ENCODE measurements at regions not wholly inside any gene's neighbourhood (a gene's known extent, or its start where the extent isn't known, plus 50 kb on each side); places are given as distances from the start of the nearest gene placed in this dataset.

DNA sequence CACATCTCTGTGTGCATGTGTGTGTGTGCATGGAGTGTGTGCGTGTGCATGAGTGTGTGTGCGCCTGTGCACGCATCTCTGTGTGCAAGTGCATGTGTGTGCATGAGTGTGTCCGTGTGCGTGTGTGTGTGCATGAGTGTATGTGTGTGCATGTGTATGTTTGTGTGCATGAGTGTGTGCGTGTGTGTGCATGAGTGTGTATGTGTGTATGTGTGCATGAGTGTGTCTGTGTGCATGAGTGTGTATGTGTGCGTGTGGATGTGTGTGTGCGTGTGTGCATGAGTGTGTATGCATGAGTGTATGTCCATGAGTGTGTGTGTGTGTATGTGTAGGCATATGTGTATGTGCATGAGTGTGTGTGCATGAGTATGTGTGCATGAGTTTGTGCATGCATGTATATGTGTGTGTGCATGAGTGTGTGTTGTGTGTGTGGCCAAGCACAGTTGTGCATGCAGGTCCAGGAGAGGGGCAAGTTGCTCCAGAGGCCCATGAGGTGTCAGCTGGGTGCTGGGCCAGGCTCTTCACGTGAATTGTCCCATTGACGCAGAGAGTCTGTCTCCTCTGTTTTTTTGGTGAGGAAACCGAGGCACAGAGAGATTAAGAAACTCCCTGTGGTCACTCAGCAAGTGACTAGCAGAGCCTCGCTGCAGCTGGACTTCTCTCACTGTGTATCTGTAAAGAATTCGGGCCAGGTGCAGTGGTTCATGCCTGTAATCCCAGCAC lies 75.5 kb downstream of the ASB1 start:
- Mint-ChIP-seq H3K27me3 (no peaks in the 10 kb centered on the region), H3K36me3 (peaks cover 0 to 3% (median 0%) of the 10 kb centered on the region in 5 donors), H3K4me1 (peaks cover 0 to 3% (median 0%) of the 10 kb centered on the region in 7 donors), H3K9me3 (no peaks in the 10 kb centered on the region), H3K27ac (no peak overlapping the region), H3K4me3 (peak overlapping the region in 1 of 10 donors; percentile 38)
- CTCF ChIA-PET = no interaction called here
- Histone ChIP-seq H3K36me3 (ENCODE audit: control insufficient read depth in 2 of 3, insufficient read depth in 3 of 3, low read length in 3 of 3) (no peaks in the 10 kb centered on the region), H3K9me3 (ENCODE audit: control insufficient read depth in 2 of 3, low read length in 3 of 3) (no peaks in the 10 kb centered on the region), H3K27me3 (ENCODE audit: control insufficient read depth in 2 of 2, insufficient read depth in 2 of 2, low read length in 2 of 2) (no peaks in the 10 kb centered on the region), H3K4me3 (ENCODE audit: low read length) (no peak overlapping the region), H3K4me1 (ENCODE audit: control insufficient read depth in 2 of 2, insufficient read depth in 2 of 2, low read length in 2 of 2) (no peaks in the 10 kb centered on the region), H3K27ac (ENCODE audit: low read depth, low read length) (no peak overlapping the region)
- DNase-seq (no peak), ATAC-seq (no peak)
- POLR2A ChIA-PET = no interaction called here
- intact Hi-C loops (cut with micrococcal nuclease) = no loop called here

DNA sequence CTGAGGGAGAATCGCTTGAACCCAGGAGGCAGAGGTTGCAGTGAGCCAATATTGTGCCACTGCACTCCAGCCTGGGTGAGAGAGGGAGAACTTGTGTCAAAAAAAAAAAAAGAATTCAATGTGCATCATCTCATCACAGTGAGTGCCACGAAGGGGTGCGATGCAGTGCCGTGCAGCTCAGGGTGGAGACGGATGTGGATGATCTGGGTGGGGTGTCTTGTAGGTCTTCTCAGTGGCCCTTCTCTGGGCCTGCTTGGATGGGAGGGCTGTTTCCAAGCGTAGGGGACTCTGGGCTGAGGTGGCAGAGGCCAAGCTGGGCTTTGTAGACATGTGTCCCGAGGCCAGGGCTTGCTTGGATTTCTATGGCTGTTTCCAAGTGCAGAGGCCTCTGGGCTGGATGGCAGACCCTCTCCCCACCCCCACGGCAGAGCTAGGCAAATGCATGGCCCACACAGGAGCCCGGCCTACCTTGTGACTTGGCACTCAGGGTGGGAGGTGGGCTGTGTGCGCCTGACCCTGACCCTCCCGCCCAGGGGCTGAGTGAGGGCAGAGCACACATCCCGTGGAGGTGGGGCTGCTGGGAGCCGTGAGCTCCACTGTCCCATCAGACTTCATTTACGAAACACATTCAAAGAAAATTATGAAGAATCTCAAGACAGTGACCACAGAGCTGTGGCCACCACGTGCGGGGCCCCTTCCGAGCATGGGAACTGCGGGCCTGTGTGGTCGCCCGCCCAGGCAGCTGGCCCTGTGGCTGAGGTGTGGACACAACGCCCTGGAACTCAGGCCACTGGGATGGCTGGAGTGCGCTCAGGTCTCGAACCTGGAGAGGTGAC lies 76.4 kb downstream of the ASB1 start:
- intact Hi-C loops (cut with micrococcal nuclease) = no loop called here
- H3K27ac ChIP-seq (ENCODE audit: low read depth, low read length) = no peak overlapping the region
- no peak for ATAC-seq
- no peaks in the 10 kb centered on the region for H3K4me1 ChIP-seq (ENCODE audit: control insufficient read depth in 2 of 2, insufficient read depth in 2 of 2, low read length in 2 of 2)
- Mint-ChIP-seq H3K9me3 (no peaks in the 10 kb centered on the region), H3K27me3 (peaks cover 0 to 7% (median 0%) of the 10 kb centered on the region in 5 donors), H3K36me3 (peaks cover 0 to 3% (median 0%) of the 10 kb centered on the region in 5 donors), H3K4me3 (peak overlapping the region in 1 of 10 donors; percentile 38), H3K27ac (no peak overlapping the region), H3K4me1 (peaks cover 0 to 3% (median 0%) of the 10 kb centered on the region in 7 donors)
- H3K9me3 ChIP-seq (ENCODE audit: control insufficient read depth in 2 of 3, low read length in 3 of 3) = no peaks in the 10 kb centered on the region
- ChIA-PET CTCF (no interaction called here), POLR2A (no interaction called here)
- H3K4me3 ChIP-seq (ENCODE audit: low read length) = no peak overlapping the region
- H3K27me3 ChIP-seq (ENCODE audit: control insufficient read depth in 2 of 2, insufficient read depth in 2 of 2, low read length in 2 of 2) = no peaks in the 10 kb centered on the region
- no peaks in the 10 kb centered on the region for H3K36me3 ChIP-seq (ENCODE audit: control insufficient read depth in 2 of 3, insufficient read depth in 3 of 3, low read length in 3 of 3)
- DNase-seq = peak in 1 of 9 donors; percentile 14

DNA sequence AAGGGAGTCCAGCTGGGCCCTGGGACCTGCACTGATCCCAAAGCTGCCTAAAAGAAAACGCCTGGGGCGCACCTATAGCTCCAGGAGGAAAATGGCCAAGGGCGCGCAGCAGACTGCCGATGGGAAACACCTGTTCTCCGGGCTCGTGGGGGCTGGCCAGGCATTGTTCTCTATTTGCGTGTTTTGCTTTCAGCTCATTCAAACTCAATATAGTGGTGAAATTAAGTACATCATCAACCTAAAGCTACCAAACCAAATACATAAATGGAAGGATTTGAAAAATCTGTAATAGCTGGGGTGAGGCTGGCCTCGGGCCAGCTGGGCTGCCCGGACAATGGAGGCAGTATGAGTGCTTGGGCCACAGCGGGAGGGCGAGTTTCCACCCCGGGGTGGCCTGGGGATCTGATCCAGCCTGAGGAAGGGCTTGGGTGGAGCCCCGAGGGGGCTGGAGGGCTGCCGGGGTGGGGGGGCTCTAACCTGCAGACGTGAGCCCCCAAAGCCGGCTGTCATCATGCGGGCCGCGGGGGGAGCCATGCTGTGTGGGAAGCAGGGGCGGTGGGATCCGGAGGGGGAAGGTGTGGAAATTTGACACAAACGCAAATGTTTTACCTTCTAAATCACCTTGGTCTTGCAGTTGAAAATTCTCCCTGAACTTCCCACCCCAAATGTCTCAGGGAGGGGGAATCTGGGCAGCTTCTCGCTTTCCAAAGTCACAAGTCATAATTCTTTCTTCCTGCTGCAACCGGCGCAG lies 77.6 kb downstream of the ASB1 start:
- CTCF ChIA-PET = no interaction called here
- no peak overlapping the region for H3K4me3 ChIP-seq (ENCODE audit: low read length)

DNA sequence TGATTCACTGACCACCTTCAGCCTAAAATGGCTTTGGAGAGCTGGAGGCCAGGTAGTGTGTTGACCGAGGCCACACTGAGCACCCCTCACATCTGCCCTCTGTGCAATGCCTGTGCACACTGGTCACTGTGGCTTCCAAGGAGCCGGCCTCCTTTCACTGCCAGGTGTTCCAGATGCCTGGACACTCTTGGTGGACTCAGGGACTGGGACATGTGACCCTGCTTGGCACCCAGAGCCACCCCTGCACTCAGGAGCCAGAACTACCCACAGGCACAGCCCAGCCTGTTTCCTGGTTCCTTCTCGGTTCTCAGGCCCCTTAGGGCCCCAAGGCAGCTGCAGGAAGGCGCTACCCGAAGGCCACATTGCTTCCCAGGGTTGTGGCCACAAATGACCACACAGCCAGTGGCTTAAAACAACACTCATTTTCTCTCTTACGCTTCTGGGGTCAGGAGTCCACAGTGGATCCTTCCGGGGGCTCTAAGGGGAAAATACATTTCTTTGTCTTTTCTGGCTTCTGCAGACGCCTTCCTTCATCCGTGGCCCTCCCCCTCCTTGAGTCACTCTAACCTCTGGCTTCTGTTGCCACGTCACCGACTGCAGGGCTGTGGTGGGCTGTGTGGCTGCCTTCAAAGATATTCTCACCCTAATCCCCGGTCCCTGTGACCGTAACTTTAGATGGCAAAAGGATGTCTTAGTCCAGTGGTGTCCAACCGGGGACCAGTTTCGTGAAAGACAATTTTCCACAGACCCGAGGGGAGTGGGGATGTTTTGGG lies 78.6 kb downstream of the ASB1 start:
- H3K27ac Mint-ChIP-seq = no peak overlapping the region
- Histone ChIP-seq H3K36me3 (ENCODE audit: control insufficient read depth in 2 of 3, insufficient read depth in 3 of 3, low read length in 3 of 3) (no peaks in the 10 kb centered on the region), H3K27me3 (ENCODE audit: control insufficient read depth in 2 of 2, insufficient read depth in 2 of 2, low read length in 2 of 2) (no peaks in the 10 kb centered on the region), H3K27ac (ENCODE audit: low read depth, low read length) (no peak overlapping the region), H3K9me3 (ENCODE audit: control insufficient read depth in 2 of 3, low read length in 3 of 3) (no peaks in the 10 kb centered on the region), H3K4me1 (ENCODE audit: control insufficient read depth in 2 of 2, insufficient read depth in 2 of 2, low read length in 2 of 2) (no peaks in the 10 kb centered on the region), H3K4me3 (ENCODE audit: low read length) (no peak overlapping the region)
- ATAC-seq (peak; percentile 10), DNase-seq (no peak)
- ChIA-PET POLR2A (no interaction called here), CTCF (no interaction called here)
- H3K4me3 Mint-ChIP-seq = peak overlapping the region in 1 of 10 donors; percentile 2
- intact Hi-C loops (cut with micrococcal nuclease) = no loop called here
- H3K27me3 Mint-ChIP-seq = peaks cover 0 to 7% (median 0%) of the 10 kb centered on the region in 5 donors
- peaks cover 0 to 3% (median 0%) of the 10 kb centered on the region in 7 donors for H3K4me1 Mint-ChIP-seq
- peaks cover 0 to 3% (median 0%) of the 10 kb centered on the region in 5 donors for H3K36me3 Mint-ChIP-seq
- no peaks in the 10 kb centered on the region for H3K9me3 Mint-ChIP-seq

More for the DNA sequence above, 77.6 kb downstream of the ASB1 start:
- no peaks in the 10 kb centered on the region for H3K36me3 ChIP-seq (ENCODE audit: control insufficient read depth in 2 of 3, insufficient read depth in 3 of 3, low read length in 3 of 3)
- no peaks in the 10 kb centered on the region for H3K9me3 Mint-ChIP-seq
- no peak overlapping the region for H3K27ac Mint-ChIP-seq
- H3K4me1 ChIP-seq (ENCODE audit: control insufficient read depth in 2 of 2, insufficient read depth in 2 of 2, low read length in 2 of 2) = no peaks in the 10 kb centered on the region
- peaks cover 0 to 3% (median 0%) of the 10 kb centered on the region in 7 donors for H3K4me1 Mint-ChIP-seq
- H3K27me3 ChIP-seq (ENCODE audit: control insufficient read depth in 2 of 2, insufficient read depth in 2 of 2, low read length in 2 of 2) = no peaks in the 10 kb centered on the region
- no peak for ATAC-seq
- no peak for DNase-seq
- POLR2A ChIA-PET = no interaction called here
- intact Hi-C loops (cut with micrococcal nuclease) = no loop called here
- H3K36me3 Mint-ChIP-seq = peaks cover 0 to 3% (median 0%) of the 10 kb centered on the region in 5 donors
- H3K4me3 Mint-ChIP-seq = no peak overlapping the region
- H3K27me3 Mint-ChIP-seq = peaks cover 0 to 7% (median 0%) of the 10 kb centered on the region in 5 donors
- H3K27ac ChIP-seq (ENCODE audit: low read depth, low read length) = no peak overlapping the region
- H3K9me3 ChIP-seq (ENCODE audit: control insufficient read depth in 2 of 3, low read length in 3 of 3) = no peaks in the 10 kb centered on the region

DNA sequence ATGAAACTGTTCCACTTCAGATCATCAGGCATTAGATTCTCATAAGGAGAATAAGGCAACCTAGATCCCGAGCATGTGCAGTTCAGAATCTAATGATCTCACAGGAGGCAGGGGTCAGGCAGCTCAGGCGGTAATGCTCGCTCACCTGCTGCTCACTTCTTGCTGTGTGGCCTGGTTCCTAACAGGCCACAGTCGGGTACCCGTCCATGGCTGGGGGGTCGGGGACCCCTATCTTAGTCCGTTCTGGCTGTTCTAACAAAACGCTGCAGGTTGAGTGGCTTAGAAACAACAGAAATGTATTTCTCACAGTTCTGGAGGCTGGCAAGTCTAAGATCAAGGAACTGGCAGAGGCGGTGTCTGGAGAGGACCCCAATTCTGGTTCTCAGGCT lies 79.2 kb downstream of the ASB1 start:
- no peak for ATAC-seq
- no peak overlapping the region for H3K27ac ChIP-seq (ENCODE audit: low read depth, low read length)
- H3K27ac Mint-ChIP-seq = no peak overlapping the region

DNA sequence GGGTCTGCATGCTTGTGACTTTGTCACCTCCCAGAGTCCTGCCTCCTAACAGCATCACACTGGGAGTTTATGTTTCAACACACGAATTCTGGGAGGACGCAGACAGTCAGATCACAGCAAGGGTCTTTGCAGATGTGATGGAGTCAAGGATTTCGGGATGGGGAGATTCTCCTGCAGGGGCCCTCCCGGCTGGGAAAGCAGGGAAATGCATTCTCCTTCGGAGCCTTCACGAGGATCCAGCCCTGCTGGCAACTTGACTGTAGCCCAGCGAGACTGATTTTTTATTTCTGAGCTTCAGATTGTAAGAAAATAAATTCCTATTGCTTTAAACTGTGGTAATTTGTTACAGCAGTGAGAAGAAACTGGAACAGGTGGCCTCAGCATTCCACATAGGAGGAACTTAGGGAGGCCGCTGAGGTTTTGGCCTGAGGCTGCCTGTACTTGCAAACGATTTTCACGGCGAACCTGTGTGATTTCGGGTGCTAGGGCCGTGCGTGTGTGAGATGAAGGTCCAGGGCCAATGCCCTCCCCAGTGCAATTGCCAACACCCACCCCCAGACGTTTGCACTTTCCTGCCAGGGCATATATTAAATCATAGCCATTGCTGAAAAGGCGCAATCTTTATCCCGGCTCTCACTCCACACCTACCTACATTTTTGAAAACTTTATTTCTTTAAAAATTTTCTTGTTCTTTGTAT lies 79.8 kb downstream of the ASB1 start:
- POLR2A ChIA-PET = no interaction called here
- DNase-seq (no peak), ATAC-seq (no peak)
- Histone ChIP-seq H3K27me3 (ENCODE audit: control insufficient read depth in 2 of 2, insufficient read depth in 2 of 2, low read length in 2 of 2) (no peaks in the 10 kb centered on the region), H3K4me3 (ENCODE audit: low read length) (no peak overlapping the region), H3K36me3 (ENCODE audit: control insufficient read depth in 2 of 3, insufficient read depth in 3 of 3, low read length in 3 of 3) (no peaks in the 10 kb centered on the region), H3K4me1 (ENCODE audit: control insufficient read depth in 2 of 2, insufficient read depth in 2 of 2, low read length in 2 of 2) (no peaks in the 10 kb centered on the region), H3K9me3 (ENCODE audit: control insufficient read depth in 2 of 3, low read length in 3 of 3) (no peaks in the 10 kb centered on the region), H3K27ac (ENCODE audit: low read depth, low read length) (no peak overlapping the region)
- Mint-ChIP-seq H3K9me3 (no peaks in the 10 kb centered on the region), H3K27ac (no peak overlapping the region), H3K36me3 (no peaks in the 10 kb centered on the region), H3K4me3 (no peak overlapping the region), H3K27me3 (peaks cover 0 to 7% (median 0%) of the 10 kb centered on the region in 5 donors), H3K4me1 (peaks cover 0 to 3% (median 0%) of the 10 kb centered on the region in 7 donors)
- CTCF ChIA-PET = no interaction called here
- intact Hi-C loops (cut with micrococcal nuclease) = no loop called here

More for the DNA sequence above, 79.2 kb downstream of the ASB1 start:
- Histone ChIP-seq H3K4me3 (ENCODE audit: low read length) (no peak overlapping the region), H3K4me1 (ENCODE audit: control insufficient read depth in 2 of 2, insufficient read depth in 2 of 2, low read length in 2 of 2) (no peaks in the 10 kb centered on the region), H3K27me3 (ENCODE audit: control insufficient read depth in 2 of 2, insufficient read depth in 2 of 2, low read length in 2 of 2) (no peaks in the 10 kb centered on the region), H3K36me3 (ENCODE audit: control insufficient read depth in 2 of 3, insufficient read depth in 3 of 3, low read length in 3 of 3) (no peaks in the 10 kb centered on the region), H3K9me3 (ENCODE audit: control insufficient read depth in 2 of 3, low read length in 3 of 3) (no peaks in the 10 kb centered on the region)
- ChIA-PET POLR2A (no interaction called here), CTCF (no interaction called here)
- H3K36me3 Mint-ChIP-seq = peaks cover 0 to 3% (median 0%) of the 10 kb centered on the region in 5 donors
- peak overlapping the region in 1 of 10 donors; percentile 2 for H3K4me3 Mint-ChIP-seq
- DNase-seq = no peak
- H3K4me1 Mint-ChIP-seq = peaks cover 0 to 3% (median 0%) of the 10 kb centered on the region in 7 donors
- intact Hi-C loops (cut with micrococcal nuclease) = no loop called here
- peaks cover 0 to 7% (median 0%) of the 10 kb centered on the region in 5 donors for H3K27me3 Mint-ChIP-seq
- no peaks in the 10 kb centered on the region for H3K9me3 Mint-ChIP-seq
